ENCODE measurements at regions not wholly inside any gene's neighbourhood (a gene's known extent, or its start where the extent isn't known, plus 50 kb on each side); places are given as distances from the start of the nearest gene placed in this dataset.
"Not testable (repeated sequence)": the region's sequence is repeated elsewhere in the genome, so short reads cannot be mapped to it uniquely, and the experiment has no call there.

- no peak for TF ChIP-seq CTCF (IDR thresholded peaks at IDR 0.05; ENCODE audit: insufficient read depth, low read depth, low read length, missing control alignments)
- no peak for DNase-seq (ENCODE audit: low read depth)
Observed at GRCh38 chr12:17142856-17143255, 536.9 kb upstream of the LMO3 start.

GRCh38 chr12:17139931-17140330 is 534.0 kb upstream of the LMO3 start:
- no peak for TF ChIP-seq CTCF (IDR thresholded peaks at IDR 0.05; ENCODE audit: insufficient read depth, low read depth, low read length, missing control alignments)
- no peak overlapping the region for H3K4me3 ChIP-seq (ENCODE audit: low read depth, low read length)
- DNase-seq (ENCODE audit: low read depth): no peak

More at GRCh38 chr12:17142856-17143255, 536.9 kb upstream of the LMO3 start:
- H3K4me3 ChIP-seq (ENCODE audit: low read depth, low read length): no peak overlapping the region

GRCh38 chr12:17137396-17137795 is 531.4 kb upstream of the LMO3 start:
- no peak for TF ChIP-seq CTCF (IDR thresholded peaks at IDR 0.05; ENCODE audit: insufficient read depth, low read depth, low read length, missing control alignments)
- DNase-seq (ENCODE audit: low read depth): no peak
- no peak overlapping the region for H3K4me3 ChIP-seq (ENCODE audit: low read depth, low read length)

- no peak for DNase-seq (ENCODE audit: low read depth)
- no peak for TF ChIP-seq CTCF (IDR thresholded peaks at IDR 0.05; ENCODE audit: insufficient read depth, low read depth, low read length, missing control alignments)
- no peak overlapping the region for H3K4me3 ChIP-seq (ENCODE audit: low read depth, low read length)
Observed at GRCh38 chr12:17134315-17134714, 528.4 kb upstream of the LMO3 start.

GRCh38 chr12:17132336-17132735 is 526.4 kb upstream of the LMO3 start:
- H3K4me3 ChIP-seq (ENCODE audit: low read depth, low read length): no peak overlapping the region
- no peak for TF ChIP-seq CTCF (IDR thresholded peaks at IDR 0.05; ENCODE audit: insufficient read depth, low read depth, low read length, missing control alignments)
- DNase-seq (ENCODE audit: low read depth): no peak

- H3K4me3 ChIP-seq (ENCODE audit: low read depth, low read length); DNase-seq (ENCODE audit: low read depth): not testable (repeated sequence)
Observed at GRCh38 chr12:17116538-17116937, 510.6 kb upstream of the LMO3 start.

- no peak overlapping the region for H3K4me3 ChIP-seq (ENCODE audit: low read depth, low read length)
- TF ChIP-seq CTCF (IDR thresholded peaks at IDR 0.05; ENCODE audit: insufficient read depth, low read depth, low read length, missing control alignments): no peak
- DNase-seq (ENCODE audit: low read depth): no peak
Observed at GRCh38 chr12:17110316-17110715, 504.4 kb upstream of the LMO3 start.
